HG03457 (cell line): ENCODE measurements at regions not wholly inside any gene's neighbourhood (a gene's known extent, or its start where the extent isn't known, plus 50 kb on each side); places are given as distances from the start of the nearest gene placed in this dataset.
"Not testable (repeated sequence)": the region's sequence is repeated elsewhere in the genome, so short reads cannot be mapped to it uniquely, and the experiment has no call there.

Experiments used
- ATAC-seq: cut with Tn5 transposase; IDR thresholded peaks from one replicate; pipeline ENCODE4 v1.9.1; 2021; ENCODE audit warnings: moderate number of reproducible peaks; ENCODE audit not compliant: unreplicated experiment

GRCh38 chr9:31740705-31741104 is 643.7 kb upstream of the ACO1 start:
- ATAC-seq: no peak

GRCh38 chr9:31744589-31744988 is 639.9 kb upstream of the ACO1 start:
- no peak for ATAC-seq

GRCh38 chr9:31745468-31745867 is 639.0 kb upstream of the ACO1 start:
- ATAC-seq: no peak

GRCh38 chr9:31745886-31746285 is 638.6 kb upstream of the ACO1 start:
- no peak for ATAC-seq

- ATAC-seq: no peak
These were observed 630.7 kb upstream of the ACO1 start for GRCh38 chr9:31753756-31754155.

- no peak for ATAC-seq
These were observed 624.7 kb upstream of the ACO1 start for GRCh38 chr9:31759703-31760102.

GRCh38 chr9:31774021-31774420 is 610.4 kb upstream of the ACO1 start:
- ATAC-seq: not testable (repeated sequence)

- no peak for ATAC-seq
These were observed 609.9 kb upstream of the ACO1 start for GRCh38 chr9:31774571-31774970.

- no peak for ATAC-seq
These were observed 608.0 kb upstream of the ACO1 start for GRCh38 chr9:31776471-31776870.

GRCh38 chr9:31783491-31783890 is 601.0 kb upstream of the ACO1 start:
- ATAC-seq: no peak

- no peak for ATAC-seq
These were observed 593.7 kb upstream of the ACO1 start for GRCh38 chr9:31790720-31791119.

GRCh38 chr9:31799953-31800609 is 584.4 kb upstream of the ACO1 start:
- no peak for ATAC-seq

GRCh38 chr9:31807574-31808256 is 576.7 kb upstream of the ACO1 start:
- no peak for ATAC-seq

GRCh38 chr9:31808766-31809165 is 575.7 kb upstream of the ACO1 start:
- ATAC-seq: no peak

GRCh38 chr9:31820426-31820825 is 564.0 kb upstream of the ACO1 start:
- ATAC-seq: no peak

GRCh38 chr9:31821583-31821982 is 562.9 kb upstream of the ACO1 start:
- no peak for ATAC-seq

GRCh38 chr9:31823365-31823764 is 561.1 kb upstream of the ACO1 start:
- ATAC-seq: no peak

- no peak for ATAC-seq
These were observed 559.6 kb upstream of the ACO1 start for GRCh38 chr9:31824860-31825259.

GRCh38 chr9:31837211-31837610 is 547.2 kb upstream of the ACO1 start:
- no peak for ATAC-seq

- ATAC-seq: no peak
These were observed 545.2 kb upstream of the ACO1 start for GRCh38 chr9:31839273-31839672.

GRCh38 chr9:31840702-31841101 is 543.7 kb upstream of the ACO1 start:
- no peak for ATAC-seq

GRCh38 chr9:31847963-31848362 is 536.5 kb upstream of the ACO1 start:
- no peak for ATAC-seq
